ENCODE measurements at regions not wholly inside any gene's neighbourhood (a gene's known extent, or its start where the extent isn't known, plus 50 kb on each side); places are given as distances from the start of the nearest gene placed in this dataset.

- H3K36me3 Mint-ChIP-seq: no peaks in the 10 kb centered on the region
- ATAC-seq (no peak), DNase-seq (ENCODE audit: low spot score in 2 of 2) (no peak)
- no peak overlapping the region for H3K27ac Mint-ChIP-seq
- H3K4me3 Mint-ChIP-seq: no peak overlapping the region
- H3K4me1 Mint-ChIP-seq: peaks cover 4% of the 10 kb centered on the region
- H3K9me3 Mint-ChIP-seq: no peaks in the 10 kb centered on the region
Observed at GRCh38 chr4:81811562-81812293, 340.0 kb upstream of the RASGEF1B start.

DNA sequence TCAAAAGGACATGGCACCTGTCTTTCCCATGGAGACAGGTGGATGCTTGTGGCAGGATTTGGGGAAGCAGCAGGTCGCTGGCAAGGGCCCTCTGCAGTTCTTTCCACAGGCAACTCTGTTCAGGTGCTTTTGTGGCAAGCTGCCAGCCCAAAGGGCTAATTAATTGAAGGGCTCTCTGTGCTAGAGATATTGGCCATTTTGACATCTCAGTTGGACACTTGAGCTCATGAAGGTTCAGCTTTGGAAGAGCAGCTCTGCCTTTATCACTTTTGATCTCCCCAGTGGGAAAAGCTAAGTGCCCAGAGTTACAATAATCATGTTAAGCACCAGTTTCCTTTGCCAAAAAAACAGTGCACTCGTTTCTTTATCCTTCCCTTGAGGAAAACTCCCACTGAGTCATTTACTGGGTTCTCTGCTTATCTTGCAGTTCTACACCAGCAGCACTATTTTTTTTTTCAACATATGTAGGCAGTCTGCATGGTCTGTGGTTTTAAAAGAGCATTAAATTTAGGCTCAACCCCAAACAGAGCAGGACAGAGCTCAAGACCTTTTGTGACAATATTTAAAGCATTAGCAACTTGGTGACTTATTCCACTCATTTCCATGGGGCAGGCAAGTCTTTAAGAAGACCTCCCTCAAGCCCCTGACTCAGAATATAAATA, 336.4 kb upstream of the RASGEF1B start:
- Mint-ChIP-seq H3K4me1 (peaks cover 4% of the 10 kb centered on the region), H3K27ac (no peak overlapping the region), H3K4me3 (no peak overlapping the region), H3K9me3 (no peaks in the 10 kb centered on the region), H3K36me3 (no peaks in the 10 kb centered on the region)
- DNase-seq (ENCODE audit: low spot score in 2 of 2): no peak
- ATAC-seq: no peak

GRCh38 chr4:81807386-81807785, 335.7 kb upstream of the RASGEF1B start:
- peaks cover 6% of the 10 kb centered on the region for H3K4me1 Mint-ChIP-seq
- H3K4me3 Mint-ChIP-seq: no peak overlapping the region
- ATAC-seq (no peak), DNase-seq (ENCODE audit: low spot score in 2 of 2) (no peak)
- no peaks in the 10 kb centered on the region for H3K9me3 Mint-ChIP-seq
- no peak overlapping the region for H3K27ac Mint-ChIP-seq
- no peaks in the 10 kb centered on the region for H3K36me3 Mint-ChIP-seq

DNA sequence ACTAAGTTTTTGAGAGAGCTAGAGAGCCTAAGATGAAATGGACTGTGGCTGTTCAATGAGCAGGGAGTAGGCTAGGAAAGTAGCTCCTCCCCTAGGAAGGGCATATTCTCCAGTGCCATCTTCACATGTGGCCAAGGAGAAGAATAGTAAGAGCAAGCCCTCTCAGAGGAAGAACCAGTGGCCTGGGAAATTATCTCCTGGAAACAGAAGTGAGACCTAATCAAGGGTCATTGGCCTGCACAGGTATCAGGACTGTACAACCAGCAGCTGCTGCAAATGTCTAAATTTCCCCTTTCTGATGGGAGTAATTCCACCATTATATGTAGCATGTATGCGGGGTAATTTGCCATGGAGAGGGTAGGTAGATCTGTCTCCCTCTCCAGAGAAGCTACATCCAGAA, 334.8 kb upstream of the RASGEF1B start:
- no peak overlapping the region for H3K4me3 Mint-ChIP-seq
- no peaks in the 10 kb centered on the region for H3K36me3 Mint-ChIP-seq
- no peak for DNase-seq (ENCODE audit: low spot score in 2 of 2)
- peaks cover 10% of the 10 kb centered on the region for H3K4me1 Mint-ChIP-seq
- no peaks in the 10 kb centered on the region for H3K9me3 Mint-ChIP-seq
- no peak overlapping the region for H3K27ac Mint-ChIP-seq
- no peak for ATAC-seq

DNA sequence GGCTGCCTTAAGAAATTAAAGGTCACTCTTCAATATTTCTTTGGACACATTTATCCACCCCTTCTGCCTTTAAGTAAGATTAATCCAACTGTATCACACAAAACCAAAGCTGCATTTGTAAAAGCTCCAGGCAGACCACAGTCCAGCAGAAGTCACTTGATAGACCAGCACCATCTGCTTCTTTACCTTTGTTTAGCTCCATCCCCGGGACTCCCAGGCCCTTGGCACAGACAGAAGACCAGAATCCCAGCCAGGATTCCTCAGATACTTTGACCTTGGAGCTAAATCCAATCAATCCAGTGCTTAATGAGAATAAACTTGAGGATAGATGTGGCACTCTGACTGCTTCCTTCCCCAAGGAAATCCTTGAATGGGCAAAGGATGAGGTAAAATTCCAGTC, 333.1 kb upstream of the RASGEF1B start:
- H3K9me3 Mint-ChIP-seq: no peaks in the 10 kb centered on the region
- peaks cover 10% of the 10 kb centered on the region for H3K4me1 Mint-ChIP-seq
- no peak overlapping the region for H3K27ac Mint-ChIP-seq
- H3K4me3 Mint-ChIP-seq: no peak overlapping the region
- DNase-seq (ENCODE audit: low spot score in 2 of 2) (no peak), ATAC-seq (no peak)
- no peaks in the 10 kb centered on the region for H3K36me3 Mint-ChIP-seq

DNA sequence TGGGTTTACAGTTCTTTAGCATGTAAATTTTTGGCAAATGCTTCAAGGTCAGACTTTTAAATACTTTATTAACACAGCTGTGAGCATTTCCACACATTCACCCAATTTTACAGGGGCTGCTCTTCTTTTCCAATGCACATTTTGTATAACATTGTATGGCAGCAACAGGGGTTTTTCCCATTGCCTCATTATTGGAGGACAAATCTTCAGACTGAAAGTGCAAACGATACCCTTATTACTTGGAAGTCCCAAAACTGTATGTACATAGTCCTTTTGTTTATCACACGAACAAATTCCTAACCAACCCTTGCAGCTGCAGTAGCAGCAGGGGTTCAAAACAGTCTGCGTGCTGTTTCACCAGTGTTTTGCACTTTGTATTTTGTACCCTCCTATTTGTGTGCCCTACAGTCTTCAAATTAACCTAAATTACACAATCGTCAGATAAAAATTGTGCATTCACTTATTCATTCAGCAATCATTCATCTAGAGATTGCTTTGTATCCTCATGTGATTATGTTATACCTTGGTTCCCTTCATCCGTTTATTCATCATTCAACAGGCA, 330.7 kb upstream of the RASGEF1B start:
- no peak overlapping the region for H3K4me3 Mint-ChIP-seq
- DNase-seq (ENCODE audit: low spot score in 2 of 2) (no peak), ATAC-seq (no peak)
- H3K9me3 Mint-ChIP-seq: no peaks in the 10 kb centered on the region
- H3K36me3 Mint-ChIP-seq: no peaks in the 10 kb centered on the region
- peaks cover 8% of the 10 kb centered on the region for H3K4me1 Mint-ChIP-seq
- H3K27ac Mint-ChIP-seq: no peak overlapping the region

- ATAC-seq: no peak
- Mint-ChIP-seq H3K4me3 (no peak overlapping the region), H3K4me1 (peaks cover 6% of the 10 kb centered on the region), H3K9me3 (no peaks in the 10 kb centered on the region), H3K36me3 (no peaks in the 10 kb centered on the region), H3K27ac (no peak overlapping the region)
- DNase-seq (ENCODE audit: low spot score in 2 of 2): no peak
Observed at GRCh38 chr4:81799371-81799770, 327.7 kb upstream of the RASGEF1B start.

DNA sequence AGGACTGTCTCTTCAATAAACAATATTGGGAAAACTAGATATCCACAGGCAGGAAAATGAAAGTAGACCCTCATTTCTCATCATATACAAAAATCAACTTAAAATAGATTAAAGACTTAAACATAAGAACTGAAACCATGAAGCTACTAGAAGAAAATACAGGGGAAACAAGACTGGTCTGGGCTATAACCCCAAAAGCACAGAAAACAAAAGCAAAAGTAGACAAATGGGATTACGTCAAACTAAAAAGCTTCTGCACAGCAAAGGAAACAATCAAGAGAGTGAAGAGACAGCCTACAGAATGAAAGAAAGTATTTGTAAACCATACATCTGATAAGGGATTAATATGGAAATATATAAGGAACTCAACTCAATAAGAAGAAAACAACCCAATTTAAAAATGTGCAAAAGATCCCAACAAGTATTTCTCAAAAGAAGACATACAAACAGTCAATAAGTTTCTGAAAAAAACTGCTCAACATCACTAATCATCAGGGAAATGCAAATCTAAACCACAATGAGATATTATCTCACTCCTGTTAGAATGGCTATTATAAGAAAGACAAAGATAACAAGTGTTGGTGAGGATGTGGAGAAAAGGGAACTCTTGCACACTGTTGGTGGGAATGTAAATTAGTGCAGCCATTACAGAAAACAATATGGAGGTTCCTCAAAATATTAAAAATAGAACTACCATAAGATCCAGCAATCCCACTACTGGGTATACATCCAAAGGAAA, 325.3 kb upstream of the RASGEF1B start:
- ATAC-seq (no peak), DNase-seq (ENCODE audit: low spot score in 2 of 2) (no peak)
- Mint-ChIP-seq H3K4me3 (no peak overlapping the region), H3K27ac (no peak overlapping the region), H3K4me1 (no peaks in the 10 kb centered on the region), H3K9me3 (no peaks in the 10 kb centered on the region), H3K36me3 (no peaks in the 10 kb centered on the region)

DNA sequence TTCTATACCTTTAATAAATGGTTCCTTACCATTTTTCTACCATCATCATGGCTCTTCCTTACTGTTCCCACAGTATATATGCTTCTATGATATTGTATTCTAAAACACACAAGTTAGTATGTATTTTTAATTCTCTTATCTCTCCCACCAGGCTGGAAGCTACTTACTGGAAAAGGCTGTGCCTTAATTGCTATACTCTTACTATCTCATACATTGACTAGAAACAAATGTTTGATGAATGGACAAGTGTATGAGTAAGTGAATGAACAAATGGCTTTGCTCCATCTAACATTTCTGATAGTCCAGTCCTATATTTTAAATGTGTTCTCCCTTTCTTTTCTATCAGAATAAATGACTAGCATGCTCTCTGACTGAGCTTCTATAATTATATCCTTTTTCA, 320.8 kb upstream of the RASGEF1B start:
- ATAC-seq (no peak), DNase-seq (ENCODE audit: low spot score in 2 of 2) (no peak)
- Mint-ChIP-seq H3K9me3 (no peaks in the 10 kb centered on the region), H3K36me3 (no peaks in the 10 kb centered on the region), H3K27ac (no peak overlapping the region), H3K4me1 (no peaks in the 10 kb centered on the region), H3K4me3 (no peak overlapping the region)

- ATAC-seq (no peak), DNase-seq (ENCODE audit: low spot score in 2 of 2) (no peak)
- Mint-ChIP-seq H3K4me3 (no peak overlapping the region), H3K4me1 (peaks cover 7% of the 10 kb centered on the region), H3K27ac (no peak overlapping the region), H3K9me3 (no peaks in the 10 kb centered on the region), H3K36me3 (no peaks in the 10 kb centered on the region)
Observed at GRCh38 chr4:81790477-81790876, 318.8 kb upstream of the RASGEF1B start.

DNA sequence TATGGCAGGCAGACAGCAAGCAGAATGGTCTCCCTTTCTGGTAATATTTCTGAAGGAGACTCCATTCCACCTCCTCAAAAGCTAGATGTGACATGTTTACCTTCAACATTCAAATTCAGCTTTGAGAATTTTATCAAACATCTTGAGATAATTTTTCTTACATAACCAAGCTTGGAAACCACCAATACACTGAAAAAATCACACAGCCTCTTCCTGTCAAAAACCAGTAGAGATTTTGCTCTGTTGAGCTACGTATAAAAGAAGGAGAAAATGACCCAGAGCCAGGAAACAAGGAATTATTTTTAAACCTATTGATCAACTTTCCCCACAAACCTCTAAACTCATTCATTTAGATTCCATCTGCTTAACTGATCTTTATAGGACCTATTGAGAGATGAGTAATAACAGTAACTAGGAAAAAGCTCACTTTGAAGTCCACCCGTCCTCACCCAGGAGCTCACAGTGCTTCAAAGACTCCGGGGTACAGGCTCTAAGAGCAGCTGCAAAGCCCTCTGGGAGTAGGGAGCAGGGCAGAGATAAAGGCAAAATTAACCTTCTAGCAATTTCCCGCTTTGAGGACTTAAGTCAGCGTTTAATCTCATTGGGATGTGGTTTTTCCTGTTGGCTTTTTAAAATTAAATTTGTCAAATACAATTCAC, 318.2 kb upstream of the RASGEF1B start:
- DNase-seq (ENCODE audit: low spot score in 2 of 2) (no peak), ATAC-seq (no peak)
- H3K4me3 Mint-ChIP-seq: no peak overlapping the region
- H3K4me1 Mint-ChIP-seq: peaks cover 7% of the 10 kb centered on the region
- H3K36me3 Mint-ChIP-seq: no peaks in the 10 kb centered on the region
- H3K27ac Mint-ChIP-seq: no peak overlapping the region
- no peaks in the 10 kb centered on the region for H3K9me3 Mint-ChIP-seq

DNA sequence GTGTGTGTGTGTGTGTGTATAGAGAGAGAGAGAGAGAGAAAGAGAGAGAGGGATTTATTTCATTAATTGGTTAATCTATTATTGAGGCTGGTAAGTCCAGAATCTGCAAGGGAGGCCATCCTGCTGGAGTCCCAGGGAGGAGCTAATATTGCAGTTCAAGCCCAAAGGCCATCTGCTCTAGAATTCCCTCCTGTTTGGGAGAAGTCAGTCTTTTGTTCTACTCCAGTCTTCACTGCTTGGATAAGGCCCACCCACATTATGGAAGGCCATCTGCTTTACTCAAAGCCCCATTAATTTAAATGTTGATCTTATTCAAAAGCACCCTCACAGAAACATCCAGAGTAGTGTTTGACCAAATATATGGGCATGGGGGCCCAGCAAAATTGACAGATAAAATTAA, 317.5 kb upstream of the RASGEF1B start:
- no peak for DNase-seq (ENCODE audit: low spot score in 2 of 2)
- Mint-ChIP-seq H3K4me1 (peaks cover 7% of the 10 kb centered on the region), H3K27ac (no peak overlapping the region), H3K4me3 (no peak overlapping the region), H3K36me3 (no peaks in the 10 kb centered on the region), H3K9me3 (no peaks in the 10 kb centered on the region)
- no peak for ATAC-seq

GRCh38 chr4:81786766-81787165, 315.1 kb upstream of the RASGEF1B start:
- Mint-ChIP-seq H3K4me1 (peaks cover 7% of the 10 kb centered on the region), H3K4me3 (no peak overlapping the region), H3K27ac (no peak overlapping the region), H3K36me3 (no peaks in the 10 kb centered on the region), H3K9me3 (no peaks in the 10 kb centered on the region)
- ATAC-seq (no peak), DNase-seq (ENCODE audit: low spot score in 2 of 2) (no peak)

GRCh38 chr4:81786063-81786763, 314.5 kb upstream of the RASGEF1B start:
- no peaks in the 10 kb centered on the region for H3K9me3 Mint-ChIP-seq
- peak; percentile 53 for ATAC-seq

DNA sequence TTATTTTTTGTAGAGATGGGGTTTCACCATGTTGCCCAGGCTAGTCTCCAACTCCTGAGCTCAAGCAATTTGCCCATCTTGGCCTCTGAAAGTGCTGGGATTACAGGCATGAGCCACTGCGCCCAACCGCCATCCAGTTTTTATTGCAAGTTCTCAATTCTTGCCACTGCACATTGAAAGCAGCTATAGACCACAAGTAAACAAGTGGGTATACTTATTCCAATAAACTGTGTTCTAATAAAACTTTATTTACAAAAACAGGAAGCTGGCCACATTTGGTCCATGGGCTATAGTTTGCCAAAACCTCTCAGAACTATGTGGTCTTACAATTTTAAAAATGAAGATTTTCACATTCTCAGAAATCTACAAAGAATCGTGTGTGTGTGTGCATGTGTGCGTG, 313.6 kb upstream of the RASGEF1B start:
- Mint-ChIP-seq H3K27ac (no peak overlapping the region), H3K4me1 (peaks cover 7% of the 10 kb centered on the region), H3K9me3 (no peaks in the 10 kb centered on the region), H3K36me3 (no peaks in the 10 kb centered on the region), H3K4me3 (no peak overlapping the region)
- DNase-seq (ENCODE audit: low spot score in 2 of 2) (no peak), ATAC-seq (no peak)

More at GRCh38 chr4:81786063-81786763, 314.5 kb upstream of the RASGEF1B start:
- no peak overlapping the region for H3K4me3 Mint-ChIP-seq
- DNase-seq (ENCODE audit: low spot score in 2 of 2): no peak
- H3K27ac Mint-ChIP-seq: no peak overlapping the region
- no peaks in the 10 kb centered on the region for H3K36me3 Mint-ChIP-seq
- peaks cover 7% of the 10 kb centered on the region for H3K4me1 Mint-ChIP-seq
